ENCODE measurements at regions not wholly inside any gene's neighbourhood (a gene's known extent, or its start where the extent isn't known, plus 50 kb on each side); places are given as distances from the start of the nearest gene placed in this dataset.

- TF ChIP-seq, protein P1, sequence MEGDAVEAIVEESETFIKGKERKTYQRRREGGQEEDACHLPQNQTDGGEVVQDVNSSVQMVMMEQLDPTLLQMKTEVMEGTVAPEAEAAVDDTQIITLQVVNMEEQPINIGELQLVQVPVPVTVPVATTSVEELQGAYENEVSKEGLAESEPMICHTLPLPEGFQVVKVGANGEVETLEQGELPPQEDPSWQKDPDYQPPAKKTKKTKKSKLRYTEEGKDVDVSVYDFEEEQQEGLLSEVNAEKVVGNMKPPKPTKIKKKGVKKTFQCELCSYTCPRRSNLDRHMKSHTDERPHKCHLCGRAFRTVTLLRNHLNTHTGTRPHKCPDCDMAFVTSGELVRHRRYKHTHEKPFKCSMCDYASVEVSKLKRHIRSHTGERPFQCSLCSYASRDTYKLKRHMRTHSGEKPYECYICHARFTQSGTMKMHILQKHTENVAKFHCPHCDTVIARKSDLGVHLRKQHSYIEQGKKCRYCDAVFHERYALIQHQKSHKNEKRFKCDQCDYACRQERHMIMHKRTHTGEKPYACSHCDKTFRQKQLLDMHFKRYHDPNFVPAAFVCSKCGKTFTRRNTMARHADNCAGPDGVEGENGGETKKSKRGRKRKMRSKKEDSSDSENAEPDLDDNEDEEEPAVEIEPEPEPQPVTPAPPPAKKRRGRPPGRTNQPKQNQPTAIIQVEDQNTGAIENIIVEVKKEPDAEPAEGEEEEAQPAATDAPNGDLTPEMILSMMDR (IDR thresholded peaks at IDR 0.05; ENCODE audit: unreplicated experiment in 3 of 3), result no peak
- Mint-ChIP-seq H3K36me3 (ENCODE audit: low read depth) (no peaks in the 10 kb centered on the region), H3K27ac (no peak overlapping the region), H3K4me1 (peaks cover 35% of the 10 kb centered on the region), H3K27me3 (ENCODE audit: low read depth) (peaks cover 19% of the 10 kb centered on the region), H3K4me3 (no peak overlapping the region), H3K9me3 (no peaks in the 10 kb centered on the region)
These were observed 87.8 kb downstream of the SLC2A10 start for GRCh38 chr20:46797206-46797605.

DNA sequence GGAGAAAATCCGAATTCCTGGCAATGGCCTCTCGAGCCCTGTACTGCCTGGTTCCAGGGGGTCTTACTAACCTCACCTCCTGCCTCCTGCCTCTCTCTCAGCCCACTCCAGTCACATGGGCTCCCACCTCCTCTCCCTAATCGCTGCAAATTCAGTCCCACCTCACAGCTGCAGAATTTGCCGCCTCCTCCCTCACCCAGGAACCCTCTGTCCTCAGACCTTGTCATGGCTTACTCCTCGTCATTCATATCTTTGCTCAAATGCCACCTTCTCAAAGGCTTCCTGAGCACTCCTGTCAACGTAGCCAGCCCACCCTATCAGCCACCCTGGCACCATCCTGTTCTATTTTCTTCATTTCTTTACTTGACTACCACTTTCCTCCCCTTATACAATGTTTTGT is 89.0 kb downstream of the SLC2A10 start:
- TF ChIP-seq, protein P1 (IDR thresholded peaks at IDR 0.05; ENCODE audit: unreplicated experiment in 3 of 3), result no peak
- Mint-ChIP-seq H3K27ac (peak overlapping the region in 1 of 3 experiments; percentile 16), H3K9me3 (no peaks in the 10 kb centered on the region), H3K36me3 (ENCODE audit: low read depth) (no peaks in the 10 kb centered on the region), H3K27me3 (ENCODE audit: low read depth) (peaks cover 16% of the 10 kb centered on the region), H3K4me1 (peaks cover 42% of the 10 kb centered on the region), H3K4me3 (no peak overlapping the region)

DNA sequence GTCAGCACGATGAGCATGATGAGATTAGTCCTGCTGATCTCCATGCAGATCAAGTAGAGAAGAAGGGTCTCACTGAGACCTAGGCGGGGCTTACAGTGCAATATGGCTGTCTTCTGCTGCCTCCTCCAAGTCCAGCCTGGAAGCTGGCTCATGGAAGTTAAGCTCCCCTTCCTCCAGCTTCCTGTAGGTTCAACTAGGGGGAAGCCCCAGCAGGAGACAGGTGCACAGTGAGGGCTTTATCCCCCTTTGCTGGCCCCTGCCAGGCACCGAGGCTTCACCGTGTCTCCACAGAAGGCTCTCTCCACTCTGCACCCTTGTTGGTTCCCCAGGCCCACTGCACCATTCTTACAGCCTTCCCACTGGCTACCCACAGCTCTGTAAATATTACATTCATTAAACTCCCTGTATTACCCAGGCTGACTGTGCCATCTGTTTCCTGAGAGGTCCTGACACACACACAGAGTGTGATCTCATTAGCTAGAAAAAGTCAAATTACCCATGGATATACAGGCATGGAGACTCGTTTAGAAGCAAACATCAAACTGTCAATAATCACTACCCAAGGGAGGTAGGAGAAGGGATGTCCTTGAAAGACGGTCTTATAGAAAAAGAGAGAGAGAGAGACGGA is 90.4 kb downstream of the SLC2A10 start:
- H3K27ac Mint-ChIP-seq, result no peak overlapping the region
- peaks cover 16% of the 10 kb centered on the region for H3K27me3 Mint-ChIP-seq (ENCODE audit: low read depth)
- TF ChIP-seq, protein P1 (IDR thresholded peaks at IDR 0.05; ENCODE audit: unreplicated experiment in 3 of 3), result no peak
- H3K4me1 Mint-ChIP-seq, result peaks cover 53% of the 10 kb centered on the region
- no peaks in the 10 kb centered on the region for H3K36me3 Mint-ChIP-seq (ENCODE audit: low read depth)
- H3K4me3 Mint-ChIP-seq, result no peak overlapping the region
- H3K9me3 Mint-ChIP-seq, result no peaks in the 10 kb centered on the region

DNA sequence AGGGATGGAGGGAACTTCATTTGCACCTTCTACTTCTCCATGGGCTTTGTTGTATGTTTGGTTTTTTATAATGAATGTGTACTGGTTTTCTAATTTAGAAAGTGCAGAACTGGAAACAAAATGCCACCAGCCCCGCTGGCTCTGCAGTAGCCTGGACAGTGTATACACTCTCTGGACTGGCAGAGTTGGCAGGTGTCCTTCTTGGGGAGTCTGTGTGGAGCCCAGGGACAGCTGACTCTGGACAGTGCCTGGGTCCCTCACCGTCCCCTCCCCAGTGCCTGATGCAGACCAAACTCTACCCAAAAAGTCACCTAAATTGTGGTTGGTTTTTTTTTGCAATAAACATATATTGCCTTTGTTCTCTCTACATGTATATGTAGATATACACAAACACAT is 91.0 kb downstream of the SLC2A10 start:
- Mint-ChIP-seq H3K27ac (no peak overlapping the region), H3K4me1 (peaks cover 55% of the 10 kb centered on the region)

DNA sequence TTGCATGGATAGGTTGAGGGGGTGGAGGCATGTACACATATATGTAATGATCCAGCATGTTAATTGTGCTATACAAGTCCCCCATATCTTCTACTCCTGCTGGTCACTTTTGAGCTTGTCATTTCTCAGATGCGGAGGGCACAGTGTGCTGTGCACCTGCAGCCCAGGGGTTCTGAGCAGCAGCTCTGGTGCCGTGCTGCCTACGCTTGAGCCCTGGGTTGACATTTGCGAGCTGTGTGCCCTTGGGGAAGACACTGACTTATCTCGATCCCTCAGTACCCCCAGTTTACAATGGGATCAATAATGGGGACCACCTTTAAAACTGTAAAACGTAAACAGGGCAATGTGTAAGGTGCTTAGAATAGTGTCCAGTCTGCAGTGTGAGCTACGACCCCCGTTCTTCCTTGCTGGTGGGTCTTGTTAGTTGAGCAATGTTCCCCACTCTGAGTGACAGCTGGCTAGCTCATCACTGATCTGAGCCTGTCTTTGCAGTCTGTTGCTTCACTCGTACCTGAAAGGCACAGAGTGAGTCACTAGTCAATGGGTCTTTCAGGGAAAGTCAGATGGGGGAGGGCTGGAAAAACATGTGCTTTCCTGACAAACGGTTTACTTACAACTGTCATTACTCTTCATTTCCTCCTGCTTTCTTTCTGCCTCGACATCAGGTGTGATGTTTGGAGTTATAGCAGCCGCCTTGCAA is 91.7 kb downstream of the SLC2A10 start:
- H3K27ac Mint-ChIP-seq, result no peak overlapping the region
- no peaks in the 10 kb centered on the region for H3K36me3 Mint-ChIP-seq (ENCODE audit: low read depth)
- TF ChIP-seq, protein P1 (IDR thresholded peaks at IDR 0.05; ENCODE audit: unreplicated experiment in 3 of 3), result no peak
- no peak overlapping the region for H3K4me3 Mint-ChIP-seq
- H3K27me3 Mint-ChIP-seq (ENCODE audit: low read depth), result peaks cover 16% of the 10 kb centered on the region
- H3K9me3 Mint-ChIP-seq, result no peaks in the 10 kb centered on the region
- H3K4me1 Mint-ChIP-seq, result peaks cover 60% of the 10 kb centered on the region

More for the DNA sequence above, 91.0 kb downstream of the SLC2A10 start:
- TF ChIP-seq, protein P1 (IDR thresholded peaks at IDR 0.05; ENCODE audit: unreplicated experiment in 3 of 3), result no peak
- H3K27me3 Mint-ChIP-seq (ENCODE audit: low read depth), result peaks cover 16% of the 10 kb centered on the region
- no peak overlapping the region for H3K4me3 Mint-ChIP-seq
- H3K36me3 Mint-ChIP-seq (ENCODE audit: low read depth), result no peaks in the 10 kb centered on the region
- no peaks in the 10 kb centered on the region for H3K9me3 Mint-ChIP-seq

- H3K4me3 Mint-ChIP-seq, result no peak overlapping the region
- no peaks in the 10 kb centered on the region for H3K36me3 Mint-ChIP-seq (ENCODE audit: low read depth)
- peak overlapping the region in 2 of 3 experiments; percentile 18 to 19 for H3K27ac Mint-ChIP-seq
- peaks cover 63% of the 10 kb centered on the region for H3K4me1 Mint-ChIP-seq
- H3K9me3 Mint-ChIP-seq, result no peaks in the 10 kb centered on the region
- TF ChIP-seq, protein P1 (IDR thresholded peaks at IDR 0.05; ENCODE audit: unreplicated experiment in 3 of 3), result no peak
- peaks cover 7% of the 10 kb centered on the region for H3K27me3 Mint-ChIP-seq (ENCODE audit: low read depth)
These were observed 91.9 kb upstream of the EYA2 start for GRCh38 chr20:46802722-46803121.
